NCI-H2196 (cell line): ENCODE measurements at regions not wholly inside any gene's neighbourhood (a gene's known extent, or its start where the extent isn't known, plus 50 kb on each side); places are given as distances from the start of the nearest gene placed in this dataset.
"Not testable (repeated sequence)": the region's sequence is repeated elsewhere in the genome, so short reads cannot be mapped to it uniquely, and the experiment has no call there.

Experiments used
- DNase-seq: peaks from one replicate; lab custom pipeline; 2025; ENCODE audit not compliant: unreplicated experiment; lab: John Stamatoyannopoulos, UW

DNA sequence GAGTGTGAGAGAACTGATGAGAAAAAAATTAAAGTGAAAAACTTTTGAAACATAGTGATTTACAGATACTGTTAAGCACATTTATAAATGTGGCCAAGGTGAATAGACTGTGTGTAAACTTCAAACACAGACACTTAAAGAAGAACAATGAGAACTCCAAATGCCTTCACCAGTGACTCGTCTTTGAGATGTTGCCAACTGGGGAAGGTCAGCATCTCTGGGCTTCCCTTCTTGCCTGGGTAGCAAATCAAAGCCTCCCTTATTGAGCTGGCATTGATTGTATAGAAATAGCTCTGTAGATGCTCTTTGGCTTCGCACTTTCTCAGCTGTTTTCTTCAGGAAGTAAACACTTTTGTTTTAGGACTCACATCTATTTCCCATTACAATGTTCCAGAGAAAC is 177.3 kb upstream of the SGCG start:
- no peak for DNase-seq

DNA sequence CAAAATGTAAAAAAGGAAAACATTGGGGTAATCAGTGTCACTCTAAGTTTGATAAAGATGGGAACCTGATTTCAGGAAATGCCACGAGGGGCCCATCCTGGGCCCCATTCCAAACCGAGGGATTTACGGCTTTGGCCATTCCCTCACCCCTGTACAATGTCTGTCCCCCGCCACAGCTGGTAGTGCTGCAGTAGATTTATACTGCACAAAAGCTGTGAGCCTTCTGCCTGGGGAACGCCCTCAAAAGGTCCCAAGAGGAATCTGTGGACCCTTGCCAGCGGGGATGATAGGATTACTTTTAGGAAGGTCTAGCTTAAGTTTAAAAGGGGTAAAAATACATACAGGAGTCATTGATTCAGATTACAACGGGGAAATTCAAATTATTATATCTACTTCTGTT is 173.4 kb upstream of the SGCG start:
- DNase-seq = no peak

DNA sequence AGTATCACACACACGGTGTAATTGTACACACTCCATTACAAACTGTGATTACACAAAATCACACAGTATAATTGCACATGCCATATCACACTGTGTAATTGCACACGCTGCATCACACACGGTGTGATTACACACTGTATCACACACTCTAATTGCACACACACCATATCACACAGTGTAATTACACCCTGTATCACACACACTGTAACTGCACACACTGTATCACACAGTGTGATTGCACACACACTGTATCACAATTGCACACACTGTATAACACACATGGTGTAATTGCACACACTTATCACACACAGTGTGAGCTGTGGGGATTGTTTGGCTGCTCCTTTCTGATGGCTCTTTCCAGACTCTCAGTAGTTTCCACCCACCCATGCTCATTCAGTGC is 162.6 kb upstream of the SGCG start:
- DNase-seq = no peak

DNA sequence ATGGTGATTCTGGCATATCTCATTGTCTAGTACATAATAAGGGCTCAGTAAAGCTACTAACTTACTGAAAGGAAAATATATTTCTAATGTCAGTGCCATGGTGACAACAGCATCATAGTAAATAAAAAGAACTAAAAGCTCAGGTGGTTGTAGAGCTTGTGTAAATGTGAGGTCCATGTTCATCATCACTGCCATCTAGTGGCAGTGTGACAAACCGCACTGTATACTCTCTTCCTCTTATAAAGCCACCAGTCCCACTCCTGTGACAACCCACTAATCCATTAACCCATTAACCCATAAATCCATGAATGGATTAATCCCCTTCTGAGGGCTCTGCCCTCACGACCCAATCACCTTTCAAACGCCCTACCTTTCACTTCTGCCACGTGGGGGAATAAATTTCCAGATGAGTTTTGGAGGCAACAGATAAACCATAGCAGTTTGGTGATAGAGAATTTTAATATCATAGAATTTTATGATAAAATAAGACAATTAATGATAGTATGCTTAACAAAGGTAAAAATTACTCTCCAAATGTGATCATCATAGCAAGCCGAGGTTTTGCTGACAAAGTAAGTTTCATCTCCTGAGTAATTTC is 160.4 kb upstream of the SGCG start:
- DNase-seq = peak; percentile 37

DNA sequence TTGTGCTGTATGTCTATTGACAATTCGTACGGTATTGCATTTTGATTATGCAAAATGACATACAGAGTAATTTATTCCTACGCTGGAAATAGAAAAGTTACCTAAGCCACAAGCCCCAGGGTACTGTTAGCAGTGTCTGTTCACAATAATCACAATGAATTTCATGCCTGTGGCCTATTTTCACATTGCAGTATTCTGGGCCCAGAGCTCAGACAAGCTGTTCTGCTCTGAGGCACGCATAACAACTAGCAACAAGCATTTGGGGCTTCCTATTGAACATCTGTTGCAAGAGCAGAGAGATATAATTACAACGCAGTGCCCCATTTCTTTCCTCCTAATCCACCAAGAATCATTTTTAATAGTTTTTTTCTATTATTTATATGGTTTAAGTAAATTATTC is 158.9 kb upstream of the SGCG start:
- DNase-seq = no peak

DNA sequence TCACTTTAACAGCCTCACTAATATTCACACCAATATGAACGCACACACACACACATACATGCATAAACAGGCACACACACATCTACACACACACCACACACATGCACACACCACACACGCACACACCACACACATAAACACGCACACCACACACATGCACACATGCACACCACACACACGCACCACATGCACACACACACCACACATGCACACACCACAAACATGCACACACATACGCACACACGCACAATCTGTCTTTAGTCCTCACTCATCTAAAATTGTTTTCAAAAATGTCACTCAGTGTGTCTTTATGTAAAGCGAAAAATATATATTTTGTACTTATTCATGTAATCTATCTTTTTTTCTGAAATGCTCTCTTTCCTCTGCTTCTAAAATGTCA is 158.1 kb upstream of the SGCG start:
- no peak for DNase-seq

DNA sequence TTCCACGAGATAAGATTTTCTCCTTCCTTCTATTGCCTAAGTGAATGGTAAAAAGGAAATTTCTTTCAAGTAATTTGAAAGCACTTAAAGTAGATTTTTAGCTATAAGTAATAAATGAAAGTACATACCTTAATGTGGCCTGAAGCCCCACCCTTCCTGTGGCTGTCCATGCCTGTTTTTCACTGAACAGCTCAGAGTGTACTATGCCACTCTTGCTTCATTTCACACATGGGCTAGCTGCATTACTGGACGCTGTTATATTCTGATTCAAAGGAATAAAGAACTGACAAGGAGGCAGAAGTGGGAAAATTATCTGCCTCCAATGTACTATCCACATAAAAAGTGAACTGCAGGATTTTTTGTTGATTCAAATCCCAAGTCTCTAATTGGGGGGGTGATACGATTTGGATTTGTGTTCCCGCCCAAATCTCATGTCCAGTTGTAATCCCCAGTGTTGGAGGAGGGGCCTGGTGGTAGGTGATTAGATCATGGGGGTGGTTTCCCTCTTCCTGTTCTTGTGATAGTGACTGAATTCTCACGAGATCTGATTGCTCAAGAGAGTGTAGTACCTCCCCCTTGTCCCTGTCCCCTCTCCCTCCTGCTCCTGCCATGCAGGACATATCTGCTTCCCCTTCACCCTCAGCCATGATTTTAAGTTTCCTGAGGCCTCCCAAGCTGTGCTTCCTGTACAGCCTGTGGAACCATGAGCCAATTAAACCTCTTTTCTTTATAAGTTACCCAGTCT is 154.7 kb upstream of the SGCG start:
- no peak for DNase-seq

DNA sequence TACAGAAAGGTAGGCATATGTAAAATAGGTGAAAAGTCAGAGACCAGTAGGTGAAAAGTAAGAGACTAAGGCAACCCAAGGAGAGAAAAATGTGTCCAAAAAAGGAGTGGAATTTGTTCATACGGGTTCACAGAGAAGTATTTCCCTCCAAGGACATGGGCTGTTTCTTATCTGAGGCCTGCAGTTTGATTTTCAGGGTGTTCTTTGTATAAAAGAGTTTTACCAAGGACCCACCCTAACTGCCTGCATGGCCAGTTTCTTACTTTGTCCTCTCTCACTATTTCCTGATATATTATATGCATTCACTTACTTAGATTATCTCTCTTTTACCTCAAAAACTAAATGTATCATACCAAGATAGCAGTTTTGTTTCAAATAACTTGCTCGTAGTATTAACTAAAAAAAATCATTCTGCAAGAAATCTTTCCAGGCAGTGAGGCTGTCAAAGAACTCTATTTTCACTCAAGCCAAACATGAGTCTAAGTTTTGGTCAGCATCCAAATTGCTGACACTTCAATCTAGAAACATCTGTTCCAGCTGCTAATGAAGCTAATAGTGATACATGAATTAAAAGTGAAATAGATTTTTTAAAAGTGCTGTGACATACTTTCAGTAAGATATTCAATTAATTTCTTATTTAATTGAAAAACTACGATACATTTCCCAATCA is 141.4 kb upstream of the SGCG start:
- DNase-seq = no peak

DNA sequence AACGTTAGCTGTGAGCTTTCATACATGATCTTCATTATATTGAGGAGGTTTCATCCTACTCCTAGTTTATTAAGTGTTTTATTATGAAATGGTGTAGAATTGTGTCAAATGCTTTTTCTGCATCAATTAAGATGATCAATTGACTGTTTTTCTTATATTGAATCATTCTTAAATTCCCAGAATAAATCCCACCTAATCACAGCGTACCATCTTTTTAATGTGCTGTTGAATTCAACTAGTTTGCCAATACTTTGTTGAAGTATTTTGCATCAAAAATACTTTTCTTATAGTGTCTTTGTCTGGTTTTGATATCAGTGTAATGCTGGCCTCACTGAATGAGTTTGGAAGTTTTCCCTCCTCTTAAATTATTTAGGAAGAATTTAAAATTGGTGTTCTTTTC is 138.6 kb upstream of the SGCG start:
- DNase-seq = no peak

DNA sequence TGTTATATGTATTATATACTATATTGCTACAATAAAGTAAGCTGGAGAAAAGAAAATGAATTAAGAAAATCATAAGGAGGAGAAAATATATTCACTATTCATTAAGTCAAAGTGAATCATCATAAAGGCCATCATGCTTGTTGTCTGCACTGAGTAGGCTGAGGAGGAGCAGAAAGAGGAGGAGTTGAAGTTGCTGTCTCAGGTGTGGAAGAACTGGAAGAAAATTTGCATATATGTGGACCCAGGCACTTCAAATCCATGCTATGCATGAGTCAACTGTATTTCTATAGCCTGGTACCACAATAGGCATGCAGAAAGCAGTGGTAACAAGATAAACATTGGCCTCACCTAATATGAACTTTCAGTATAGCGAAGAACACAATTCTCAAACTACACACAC is 135.9 kb upstream of the SGCG start:
- no peak for DNase-seq

DNA sequence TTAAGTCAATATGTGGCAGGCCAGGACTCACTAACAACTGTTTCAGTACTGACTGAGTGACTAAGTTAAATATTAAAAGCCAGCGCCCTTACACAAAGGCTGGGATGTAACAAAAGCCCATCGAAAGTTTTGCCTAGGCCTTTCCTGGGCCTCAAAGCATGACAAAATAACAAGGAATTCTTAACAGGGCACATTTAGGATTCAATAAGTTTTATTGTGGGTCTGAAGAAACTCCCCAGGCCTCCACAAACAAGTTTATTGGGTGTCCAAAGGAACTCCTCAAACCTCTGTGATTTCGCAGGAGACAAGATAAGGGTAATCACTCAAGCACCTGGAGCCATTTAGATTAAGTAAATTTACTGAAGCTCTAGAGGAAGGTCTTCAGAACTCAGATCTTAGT is 130.7 kb upstream of the SGCG start:
- no peak for DNase-seq

DNA sequence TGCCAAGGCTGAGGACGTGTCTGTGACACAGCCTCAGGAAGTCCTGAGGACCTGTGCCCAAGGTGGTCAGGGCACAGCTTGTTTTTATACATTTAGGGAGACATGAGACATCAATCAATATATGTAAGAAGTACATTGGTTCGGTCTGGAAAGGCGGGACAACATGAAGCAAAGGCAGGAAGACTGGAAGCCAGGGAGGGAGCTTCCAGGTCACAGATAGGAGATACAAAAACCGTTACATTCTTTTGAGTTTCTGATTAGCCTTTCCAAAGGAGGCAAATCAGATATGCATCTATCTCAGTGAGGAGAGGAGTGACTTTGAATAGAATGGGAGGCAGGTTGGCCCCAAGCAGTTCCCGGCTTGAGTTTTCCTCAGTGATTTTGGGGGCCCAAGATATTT is 127.1 kb upstream of the SGCG start:
- DNase-seq = not testable (repeated sequence)

DNA sequence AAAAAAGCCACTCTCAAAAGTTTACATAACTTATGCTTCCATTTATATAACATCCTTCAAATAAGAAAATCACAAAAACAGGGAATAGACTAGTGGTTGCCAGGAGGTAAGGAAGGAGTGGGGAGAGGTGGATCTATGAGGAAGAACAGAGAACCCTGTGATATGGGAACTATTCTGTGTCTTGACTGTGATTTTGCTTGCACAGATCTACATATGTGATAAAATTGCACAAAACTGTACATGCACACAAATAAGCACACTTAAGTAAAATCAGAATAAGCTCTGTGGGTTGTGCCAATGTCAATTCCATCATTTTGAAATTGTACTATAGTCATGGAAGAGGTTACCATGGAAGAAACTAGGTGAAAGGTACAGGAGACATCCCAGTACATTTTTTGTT is 121.6 kb upstream of the SGCG start:
- no peak for DNase-seq

DNA sequence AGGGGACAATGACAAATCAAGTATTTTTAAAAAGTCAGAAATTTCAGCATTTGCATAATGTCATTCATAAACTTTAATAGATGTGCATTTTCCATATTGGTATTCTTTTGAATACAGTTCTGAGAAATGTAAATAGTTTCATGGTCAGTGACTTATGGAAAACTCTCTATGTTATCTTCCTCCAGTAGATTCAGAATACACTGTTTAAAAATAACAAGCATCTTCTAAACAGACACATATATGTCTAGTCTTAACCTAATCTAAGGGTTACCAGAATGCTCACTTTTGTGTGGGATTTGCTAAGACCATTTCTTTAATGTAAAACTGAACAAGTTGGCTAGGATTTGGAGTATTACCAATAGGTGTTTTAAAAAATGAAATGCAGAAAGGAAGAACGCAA is 119.8 kb upstream of the SGCG start:
- DNase-seq = no peak

DNA sequence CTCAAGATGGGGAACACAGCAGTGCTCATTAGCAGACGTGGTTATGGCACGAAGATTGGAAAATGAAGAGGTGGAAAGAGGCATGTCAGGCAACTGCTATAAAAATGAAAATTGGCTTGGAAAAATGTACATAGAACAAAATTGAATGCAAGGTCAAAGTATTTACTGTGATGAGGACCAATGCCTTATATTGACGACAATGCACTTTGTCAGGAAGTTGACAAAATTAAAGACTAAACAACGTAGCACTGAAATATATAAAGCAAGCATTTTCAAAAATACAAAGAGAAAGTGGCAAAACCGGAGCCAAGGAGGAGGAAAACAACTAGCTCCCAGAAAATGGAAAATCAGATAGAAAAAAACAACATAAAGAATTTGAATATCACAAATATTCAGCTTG is 113.7 kb upstream of the SGCG start:
- DNase-seq = no peak

DNA sequence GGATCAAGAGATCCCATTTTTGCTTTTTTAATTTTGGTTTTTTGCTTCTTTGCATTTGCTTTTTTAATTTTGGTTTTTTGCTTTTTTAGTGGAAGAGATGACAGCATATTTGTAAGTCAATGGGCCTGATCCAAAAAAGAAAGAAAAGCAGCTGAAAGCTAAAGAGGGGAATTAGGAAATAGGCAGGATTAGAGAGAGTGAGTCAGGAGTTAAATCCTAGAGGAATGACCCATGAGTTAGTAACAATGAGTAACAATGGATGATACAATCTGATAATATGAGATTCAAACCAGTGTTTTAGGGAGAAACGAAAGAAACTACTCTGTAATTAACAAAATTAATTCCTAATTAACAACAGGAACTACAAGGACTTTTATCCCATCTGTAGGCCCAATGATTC is 111.2 kb upstream of the SGCG start:
- DNase-seq = no peak

DNA sequence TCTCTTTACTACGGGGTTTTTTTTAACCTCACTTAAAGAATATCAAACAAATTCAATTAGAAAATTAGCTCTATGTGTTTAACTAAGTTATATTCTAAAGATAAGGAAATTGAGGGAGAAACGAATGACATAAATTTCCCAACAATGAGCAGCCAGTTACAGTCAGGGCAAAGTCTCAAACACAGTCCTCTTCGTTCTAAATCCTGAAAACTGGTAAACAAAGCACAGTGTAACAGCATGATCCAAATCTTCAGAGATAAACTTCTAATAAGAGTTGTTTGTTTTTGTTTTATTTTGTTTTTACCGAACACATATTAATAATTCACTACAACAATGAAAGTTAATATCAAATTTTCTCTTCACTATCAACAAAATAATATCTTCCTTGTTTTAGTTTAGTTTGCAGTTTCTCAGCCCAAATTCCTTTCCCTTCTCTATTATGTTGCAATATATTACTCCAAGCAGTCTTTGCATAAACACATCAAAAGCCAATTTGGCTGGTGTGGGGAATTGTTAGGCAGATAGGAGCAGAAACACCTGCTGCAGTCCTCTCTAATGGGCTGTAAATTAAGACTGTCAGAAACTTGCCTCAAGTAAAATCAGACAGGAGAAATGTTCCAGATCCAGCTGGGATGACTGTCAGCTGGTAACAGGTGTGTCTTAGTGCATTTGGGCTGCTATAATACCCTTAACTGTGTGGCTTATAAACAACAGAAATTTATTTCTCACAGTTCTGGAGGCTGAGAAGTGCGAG is 106.5 kb upstream of the SGCG start:
- no peak for DNase-seq

DNA sequence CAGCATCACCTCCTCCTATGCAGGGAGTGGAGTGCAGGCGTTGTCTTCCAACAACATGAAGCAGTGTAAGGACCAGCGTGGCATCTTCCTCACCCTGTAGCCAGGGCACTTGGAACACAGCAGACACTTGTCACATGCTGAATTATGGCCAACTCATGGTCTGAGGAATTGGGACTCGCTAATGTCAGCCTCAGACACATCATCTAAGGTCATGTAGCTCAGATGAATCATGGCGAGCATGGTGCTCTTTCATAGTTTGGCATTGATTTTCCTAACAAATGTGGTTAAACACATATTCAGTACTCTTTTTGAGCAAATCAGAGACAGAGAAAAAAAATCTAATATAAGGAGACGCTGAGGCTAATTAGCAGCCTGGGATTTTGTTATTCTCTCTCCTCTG is 99.6 kb upstream of the SGCG start:
- DNase-seq = no peak

DNA sequence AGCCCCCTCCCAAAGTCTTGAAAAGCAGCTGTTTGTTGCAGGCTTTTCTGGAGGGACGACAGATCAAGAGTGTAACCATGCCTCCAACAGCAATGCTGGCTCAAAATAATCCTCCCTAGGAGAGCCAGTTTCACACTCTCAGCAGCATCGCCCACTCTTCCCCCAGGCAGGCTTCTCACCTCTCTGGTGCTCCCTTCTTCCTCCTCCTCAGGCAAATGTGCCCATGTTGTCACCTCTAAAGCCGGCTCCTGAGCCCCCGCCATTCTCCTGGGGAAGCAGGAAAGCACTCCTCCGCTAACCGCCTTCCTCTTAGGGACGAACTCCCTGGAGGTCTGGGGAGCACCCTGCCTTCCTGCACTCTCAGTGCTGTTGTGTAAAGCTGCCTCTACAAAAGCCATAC is 98.9 kb upstream of the SGCG start:
- no peak for DNase-seq

DNA sequence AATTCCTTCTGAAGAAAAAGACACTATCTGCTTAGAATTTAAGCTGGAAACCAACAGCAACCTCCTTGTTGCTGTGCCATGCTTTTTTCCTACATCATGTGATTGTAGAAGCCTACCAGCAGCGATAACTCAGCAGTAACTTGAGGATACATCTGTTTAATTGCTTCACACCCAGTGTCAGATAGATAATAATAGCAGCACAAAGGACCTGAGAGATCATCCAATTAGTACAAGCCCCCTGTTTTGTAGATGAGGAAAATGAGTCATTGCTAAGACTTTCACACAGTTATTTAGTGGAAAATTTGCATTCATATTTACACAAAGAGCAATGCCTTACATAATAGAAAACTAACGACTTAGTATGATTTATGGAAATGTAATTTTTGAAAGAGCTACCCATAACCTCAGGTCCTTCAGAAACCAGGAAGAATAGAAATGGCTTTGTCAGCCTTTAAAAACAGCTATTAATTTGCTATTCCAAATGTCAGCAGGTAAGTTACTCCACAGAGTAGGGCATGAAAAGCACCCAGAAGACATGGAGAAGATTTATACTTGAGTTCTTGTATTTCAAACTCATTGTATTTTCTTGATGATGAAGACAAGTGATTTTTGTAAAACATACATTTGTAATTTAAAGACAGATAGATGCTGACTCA is 93.7 kb upstream of the SGCG start:
- no peak for DNase-seq

DNA sequence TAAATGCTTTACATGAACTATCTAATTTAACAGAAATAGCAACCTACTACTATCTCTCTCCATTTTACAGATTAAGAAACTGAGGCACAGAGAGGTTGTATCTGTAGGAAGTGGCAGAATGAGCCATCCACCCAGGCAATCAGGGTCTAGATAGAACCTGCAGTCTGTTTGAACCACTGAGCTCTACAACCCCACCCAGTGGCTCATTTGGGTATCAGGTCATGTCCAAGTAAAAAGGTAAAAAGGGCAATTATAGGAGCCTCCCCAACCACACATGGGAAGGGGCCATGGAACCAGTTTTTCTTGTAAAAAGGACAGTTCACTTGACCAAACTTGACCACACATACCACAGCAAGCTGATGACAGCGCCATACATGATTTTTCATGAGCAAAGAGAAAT is 92.9 kb upstream of the SGCG start:
- DNase-seq = peak; percentile 2
